Stimulated activated CD8-positive, alpha-beta memory T cell treated with anti-CD3 and anti-CD28 coated beads, Interleukin-2, amount 100 ng/mL, for 48 hours (primary cell): ENCODE measurements at regions not wholly inside any gene's neighbourhood (a gene's known extent, or its start where the extent isn't known, plus 50 kb on each side); places are given as distances from the start of the nearest gene placed in this dataset.

Experiments
- DNase-seq, 2 donors: peaks; one replicate each; pipeline ENCODE4 v3.0.0-alpha.2; 2020; ENCODE audit warnings: low read depth in 2 of 2

- DNase-seq: no peak
Observed at GRCh38 chr2:129760669-129761068, 218.8 kb upstream of the RAB6C start.

DNA sequence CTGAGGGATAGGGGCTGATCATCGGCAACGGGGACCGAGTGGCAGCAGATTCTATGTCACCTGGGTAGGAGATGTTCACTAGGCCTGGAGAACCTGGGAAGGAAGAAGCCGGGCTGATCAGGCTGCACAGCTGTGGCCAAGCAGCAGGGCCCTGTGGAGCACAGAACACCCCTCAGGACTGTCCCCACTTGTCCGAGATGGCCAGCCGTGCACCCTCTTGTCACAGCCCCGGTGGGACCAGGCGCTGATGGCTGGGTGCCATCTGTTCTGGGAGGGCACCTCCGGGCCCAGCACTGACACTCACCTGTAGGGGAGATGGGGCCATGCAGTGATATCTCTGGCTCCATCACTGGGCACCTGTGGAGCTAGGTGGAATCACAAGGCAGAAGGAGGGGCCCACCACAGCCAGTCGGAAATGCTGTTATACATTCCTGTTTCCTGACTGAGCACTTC is 217.9 kb upstream of the RAB6C start:
- DNase-seq: no peak

GRCh38 chr2:129762386-129763189 is 216.9 kb upstream of the RAB6C start:
- no peak for DNase-seq

GRCh38 chr2:129763190-129763846 is 216.1 kb upstream of the RAB6C start:
- DNase-seq: no peak

DNA sequence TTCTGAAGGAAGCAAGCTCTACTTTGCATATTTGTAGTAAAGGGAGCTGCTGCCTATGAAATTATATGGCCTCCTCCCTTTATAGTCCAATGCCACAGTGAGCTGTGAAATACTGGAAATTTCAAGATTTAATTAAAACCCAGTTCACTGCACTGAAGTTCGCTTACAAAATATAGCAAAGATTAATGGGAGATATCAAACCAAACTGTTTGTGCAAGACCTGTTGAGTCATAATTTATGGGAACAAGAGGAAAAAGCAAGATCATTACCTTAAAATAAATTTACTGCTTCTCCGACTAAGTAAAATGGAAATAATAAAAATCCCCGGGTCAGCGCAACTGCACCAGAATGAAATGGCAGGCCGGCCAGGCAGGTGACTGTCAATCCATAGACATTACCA is 215.5 kb upstream of the RAB6C start:
- DNase-seq: no peak

DNA sequence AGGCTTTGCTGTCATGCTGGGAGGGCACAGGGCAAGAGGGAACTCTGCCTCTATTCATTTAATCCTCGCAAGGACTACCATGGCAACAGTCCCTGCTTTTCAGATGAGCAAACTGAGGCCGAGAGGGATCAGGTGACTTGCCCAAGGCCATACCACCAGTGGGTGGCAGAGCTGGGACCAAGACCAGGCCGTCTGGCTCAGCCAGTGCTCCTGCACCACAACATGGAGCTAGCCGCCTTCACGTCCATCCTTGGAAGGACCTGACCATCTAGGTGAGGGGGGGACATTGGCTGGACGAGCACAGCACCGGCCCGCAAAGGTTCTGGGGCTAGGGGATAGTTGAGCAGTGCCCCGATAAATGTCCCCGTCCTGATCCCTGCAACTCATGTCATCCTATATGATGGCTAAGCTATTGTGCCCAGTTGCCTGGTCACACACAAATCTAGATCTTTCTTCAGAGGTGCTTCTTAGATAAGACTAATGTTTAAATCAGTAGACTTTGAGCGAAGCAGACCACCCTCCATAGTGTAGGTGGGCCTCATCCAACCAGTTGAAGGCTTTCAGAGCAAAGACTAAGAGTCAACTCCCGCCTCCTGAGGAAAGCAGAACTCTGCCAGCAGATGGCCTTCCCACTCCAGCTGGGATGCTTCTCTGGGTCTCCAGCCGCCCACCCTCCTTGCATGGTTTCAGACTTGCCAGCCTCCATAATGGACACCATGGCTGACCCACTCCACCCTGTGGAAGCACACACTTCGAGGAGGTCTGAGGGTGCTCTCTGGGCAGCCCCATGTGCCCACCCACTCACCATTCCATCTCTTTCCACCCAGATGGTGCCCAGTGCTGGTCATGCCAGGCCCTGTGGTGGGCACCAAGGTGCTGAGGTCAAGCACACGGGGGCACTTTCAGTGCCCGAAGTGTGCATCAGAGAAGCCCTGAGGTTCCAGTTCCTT is 214.8 kb upstream of the RAB6C start:
- no peak for DNase-seq

DNA sequence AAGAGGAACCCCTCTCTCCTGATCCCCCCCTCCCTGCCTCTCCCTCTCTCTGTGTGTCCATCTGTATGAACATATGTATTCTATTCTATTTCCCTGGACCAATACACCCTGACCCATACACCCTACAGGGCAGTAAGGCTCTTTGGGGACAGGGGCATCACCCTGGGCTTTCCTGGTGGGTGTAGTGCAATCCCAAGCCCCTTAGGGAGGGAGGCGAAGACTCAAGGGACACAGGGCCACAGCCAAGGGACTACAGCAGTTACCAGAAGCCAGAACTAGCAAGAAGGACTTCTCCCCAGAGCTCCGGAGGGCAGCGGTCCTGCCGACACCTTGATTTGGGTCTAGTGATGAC is 214.2 kb upstream of the RAB6C start:
- DNase-seq: no peak

DNA sequence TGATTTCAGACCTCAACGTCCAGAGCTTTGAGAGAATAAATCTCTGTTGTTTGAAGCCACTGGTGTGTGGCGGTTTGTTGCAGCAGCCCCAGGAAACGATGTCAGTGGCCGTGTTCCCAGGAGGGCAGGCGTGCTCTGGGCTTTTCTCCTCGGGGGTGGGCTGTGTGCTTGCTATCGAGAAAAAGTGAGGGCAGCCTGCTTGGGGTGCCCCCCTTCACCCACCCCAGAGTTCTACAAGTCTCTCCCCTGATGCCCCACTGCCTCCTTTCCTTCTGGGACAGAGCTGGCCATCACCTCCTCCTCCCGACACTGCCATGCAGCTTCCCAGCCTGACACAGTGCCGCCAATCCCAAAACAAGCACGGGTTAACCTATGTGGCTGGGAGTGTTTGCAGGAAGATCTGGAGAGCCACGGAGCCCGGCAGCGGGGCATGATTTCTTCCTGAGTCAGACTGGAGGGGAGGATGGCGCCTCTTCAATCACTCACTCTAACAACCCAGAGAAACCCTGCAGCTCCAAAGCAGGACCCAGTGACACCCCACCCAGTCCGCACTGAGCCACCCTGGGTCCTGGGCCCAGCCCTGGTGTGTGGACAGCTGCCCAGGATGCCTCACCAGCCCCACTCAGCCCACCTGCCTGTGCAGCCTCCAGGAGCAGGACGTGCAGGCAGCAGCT is 213.7 kb upstream of the RAB6C start:
- DNase-seq: no peak

DNA sequence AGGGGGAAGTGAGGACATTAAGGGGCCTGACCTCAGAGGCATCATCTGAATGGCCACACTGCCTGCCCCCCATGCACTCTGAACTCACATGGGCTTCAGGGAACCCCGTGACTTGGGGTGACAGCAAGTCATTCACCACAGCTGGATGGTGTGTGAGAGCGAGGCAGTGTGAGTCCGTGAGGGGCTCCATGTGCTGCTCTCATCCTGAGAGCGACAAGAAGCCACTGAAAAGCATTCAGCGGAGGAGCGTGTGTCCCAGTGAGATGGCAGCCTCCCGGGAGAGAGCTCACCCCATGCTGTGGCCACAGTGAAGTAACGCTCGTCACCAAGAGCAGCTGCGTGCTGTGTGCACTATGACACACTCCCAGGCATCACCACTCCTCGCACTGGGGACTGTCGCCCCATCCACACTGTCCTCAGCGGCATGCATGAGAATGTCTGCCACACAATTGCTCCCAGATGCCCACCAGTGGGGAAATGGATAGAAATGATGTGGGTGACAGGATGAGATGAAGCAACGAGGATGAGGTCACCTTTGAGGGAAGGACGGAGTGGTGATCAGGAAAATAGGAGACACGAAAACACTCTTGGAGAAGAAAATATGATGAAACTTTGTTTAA is 213.0 kb upstream of the RAB6C start:
- DNase-seq: no peak

- DNase-seq: no peak
Observed at GRCh38 chr2:129767346-129768035, 212.0 kb upstream of the RAB6C start.

DNA sequence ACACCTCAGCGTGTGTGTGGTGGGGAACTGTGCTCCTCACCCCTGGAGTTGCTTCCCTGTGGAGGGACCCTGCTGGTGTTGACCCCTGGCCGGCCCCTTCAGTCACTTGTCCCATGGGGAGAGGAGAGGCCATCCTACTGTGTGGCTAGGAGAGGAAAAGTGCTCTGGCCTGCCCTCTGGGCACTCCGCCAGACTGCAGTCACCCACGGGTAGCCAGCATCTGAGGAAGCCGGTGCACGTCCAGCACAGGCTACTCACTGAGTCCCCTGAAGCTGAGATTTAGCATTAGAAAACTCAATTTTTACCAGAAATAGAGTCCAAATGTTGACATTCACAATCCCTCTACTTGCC is 211.5 kb upstream of the RAB6C start:
- no peak for DNase-seq

GRCh38 chr2:129768485-129769184 is 210.8 kb upstream of the RAB6C start:
- DNase-seq: no peak

DNA sequence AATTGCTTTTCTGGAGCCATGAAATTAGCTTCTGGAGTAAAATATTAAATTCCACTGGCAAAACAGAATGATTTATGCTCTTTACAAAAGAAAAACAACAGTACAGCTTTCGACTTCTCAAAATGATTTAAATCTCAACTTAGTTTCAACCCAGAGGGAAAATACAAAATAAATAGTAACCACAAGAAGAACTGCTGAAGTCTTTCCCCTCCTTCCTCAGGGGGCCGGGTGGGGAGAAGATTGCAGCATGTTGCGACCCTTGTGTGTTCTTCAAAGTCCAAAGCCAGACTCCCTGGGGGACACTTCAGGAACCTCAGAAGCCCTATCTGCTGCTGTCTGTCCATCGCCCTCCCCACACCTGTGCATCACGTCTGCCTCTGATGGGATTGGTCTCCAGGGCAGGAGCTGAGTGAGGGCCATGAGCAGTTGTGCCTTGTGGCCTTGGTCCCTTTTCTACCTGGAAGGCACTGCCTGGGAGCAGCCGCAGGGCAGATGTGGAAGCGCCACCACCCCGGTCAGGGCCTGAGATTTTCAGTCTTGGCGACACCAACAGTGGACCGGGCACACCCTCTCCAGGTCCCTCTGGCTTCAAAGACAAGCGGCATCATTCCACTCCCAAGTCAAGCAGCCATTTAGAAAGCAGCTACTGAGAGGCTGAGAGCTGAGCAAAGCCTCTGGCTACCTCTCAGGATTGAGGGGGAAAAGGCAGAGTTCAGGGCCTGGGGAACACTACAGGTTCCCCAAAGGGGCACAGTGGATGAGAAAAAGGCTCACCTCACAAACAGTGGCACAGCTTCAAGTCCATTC is 210.1 kb upstream of the RAB6C start:
- DNase-seq: no peak

GRCh38 chr2:129771418-129772189 is 207.9 kb upstream of the RAB6C start:
- no peak for DNase-seq

DNA sequence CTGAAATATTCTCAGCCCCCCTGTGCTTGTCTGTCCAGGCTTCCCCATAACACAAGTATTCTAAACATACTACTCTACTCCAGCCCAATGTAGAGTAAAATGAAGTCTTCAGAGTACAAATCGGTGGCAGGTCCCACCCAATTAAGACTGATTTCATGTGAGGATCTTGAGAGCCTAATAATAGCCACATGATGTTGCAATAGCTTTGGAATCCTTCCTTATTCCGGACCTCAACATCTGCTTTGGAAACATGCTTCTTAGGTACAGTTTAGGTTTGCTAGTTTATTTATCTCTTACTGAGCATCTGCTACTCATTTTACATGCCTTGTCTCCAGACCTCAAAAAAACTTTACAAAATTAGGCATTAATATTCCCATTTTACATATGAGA is 207.3 kb upstream of the RAB6C start:
- no peak for DNase-seq

DNA sequence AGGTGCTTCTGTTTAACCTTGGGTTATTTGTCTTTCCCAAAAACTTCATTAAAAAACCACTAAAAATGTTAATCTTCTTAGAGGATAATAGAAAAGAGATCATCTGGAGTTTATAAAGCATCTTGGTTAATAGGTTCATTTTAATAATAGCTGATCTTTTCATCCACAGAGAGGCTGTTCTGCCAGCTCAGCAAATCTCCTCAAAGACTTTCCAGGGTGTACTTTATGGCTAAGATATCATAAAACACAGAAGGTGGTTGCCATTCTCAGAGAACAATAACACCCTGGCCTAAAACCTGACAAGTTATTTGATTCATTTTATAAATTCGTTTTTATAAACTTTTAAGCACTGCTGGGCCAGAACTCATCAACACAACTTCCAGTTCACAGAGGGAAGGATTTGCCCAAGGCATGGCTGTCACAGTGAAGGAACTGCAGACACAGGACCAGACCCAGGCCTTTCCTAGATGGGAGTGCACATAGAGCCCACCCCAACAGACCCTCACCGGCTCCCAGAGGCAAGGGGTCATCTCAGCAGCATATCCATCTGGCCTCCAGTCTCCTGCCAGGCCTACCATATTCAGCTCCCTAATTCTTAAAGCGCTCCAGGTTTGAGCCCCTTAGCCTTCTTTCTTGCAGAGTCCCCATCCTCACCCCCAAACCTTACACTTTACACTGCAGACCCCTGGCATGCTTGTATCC is 203.4 kb upstream of the RAB6C start:
- no peak for DNase-seq

DNA sequence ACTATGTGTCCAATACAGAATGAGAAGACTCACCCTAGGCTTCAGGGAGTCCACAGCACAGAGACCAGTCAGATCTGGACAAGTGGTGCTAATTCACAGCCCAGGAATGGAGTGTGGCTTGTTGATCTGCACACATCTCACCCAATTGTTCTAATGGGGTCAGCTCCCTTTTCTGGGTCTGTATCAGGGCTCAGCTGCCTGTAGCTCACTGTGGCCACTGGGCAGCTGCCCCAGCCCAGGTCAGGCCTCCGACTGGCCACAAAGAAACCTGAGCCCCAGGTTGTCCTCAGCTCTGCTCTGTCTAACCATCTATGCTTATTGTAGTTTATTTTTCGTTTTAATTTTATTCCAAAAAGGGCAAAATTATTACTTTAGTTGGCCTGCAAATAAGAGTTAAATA is 202.3 kb upstream of the RAB6C start:
- no peak for DNase-seq
